GM10266 (cell line): ENCODE measurements at regions not wholly inside any gene's neighbourhood (a gene's known extent, or its start where the extent isn't known, plus 50 kb on each side); places are given as distances from the start of the nearest gene placed in this dataset.

ENCODE experiments used
- DNase-seq: peaks from one replicate; pipeline ENCODE4 v3.0.0; 2012; ENCODE audit errors: extremely low spot score
- TF ChIP-seq, protein P1 (sequence below): IDR thresholded peaks from 2 replicates; pipeline ENCODE4 v1.5.1; 2012; ENCODE audit warnings: mild to moderate bottlenecking, low read depth; ENCODE audit not compliant: control insufficient read depth, insufficient read depth; ENCODE audit errors: missing control alignments

- no peak for DNase-seq
- TF ChIP-seq, protein P1, sequence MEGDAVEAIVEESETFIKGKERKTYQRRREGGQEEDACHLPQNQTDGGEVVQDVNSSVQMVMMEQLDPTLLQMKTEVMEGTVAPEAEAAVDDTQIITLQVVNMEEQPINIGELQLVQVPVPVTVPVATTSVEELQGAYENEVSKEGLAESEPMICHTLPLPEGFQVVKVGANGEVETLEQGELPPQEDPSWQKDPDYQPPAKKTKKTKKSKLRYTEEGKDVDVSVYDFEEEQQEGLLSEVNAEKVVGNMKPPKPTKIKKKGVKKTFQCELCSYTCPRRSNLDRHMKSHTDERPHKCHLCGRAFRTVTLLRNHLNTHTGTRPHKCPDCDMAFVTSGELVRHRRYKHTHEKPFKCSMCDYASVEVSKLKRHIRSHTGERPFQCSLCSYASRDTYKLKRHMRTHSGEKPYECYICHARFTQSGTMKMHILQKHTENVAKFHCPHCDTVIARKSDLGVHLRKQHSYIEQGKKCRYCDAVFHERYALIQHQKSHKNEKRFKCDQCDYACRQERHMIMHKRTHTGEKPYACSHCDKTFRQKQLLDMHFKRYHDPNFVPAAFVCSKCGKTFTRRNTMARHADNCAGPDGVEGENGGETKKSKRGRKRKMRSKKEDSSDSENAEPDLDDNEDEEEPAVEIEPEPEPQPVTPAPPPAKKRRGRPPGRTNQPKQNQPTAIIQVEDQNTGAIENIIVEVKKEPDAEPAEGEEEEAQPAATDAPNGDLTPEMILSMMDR: no peak
Measured at GRCh38 chr10:118912961-118913600, 116.4 kb upstream of the NANOS1 start.

- TF ChIP-seq, protein P1: no peak
- no peak for DNase-seq
Measured at GRCh38 chr10:118913825-118914224, 115.7 kb upstream of the NANOS1 start.

DNA sequence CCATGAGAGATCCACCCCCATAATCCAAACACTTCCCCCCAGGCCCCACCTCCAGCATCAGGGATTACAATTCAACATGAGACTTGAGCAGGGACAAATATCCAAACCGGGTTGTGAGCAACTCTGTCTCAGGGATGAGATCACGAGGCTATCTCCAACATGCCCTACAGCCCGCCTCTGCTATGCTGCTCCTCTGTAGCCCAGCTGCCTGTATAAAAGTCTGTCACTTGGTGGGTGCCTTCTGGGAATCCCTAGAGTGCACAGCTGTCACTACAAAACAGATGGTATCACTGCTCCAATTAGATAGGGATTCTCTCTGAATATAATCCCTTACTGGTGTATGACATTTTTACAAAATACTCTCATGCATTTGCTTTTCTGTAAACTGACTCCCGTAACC, 114.9 kb upstream of the NANOS1 start:
- TF ChIP-seq, protein P1: no peak

GRCh38 chr10:118915161-118915560, 114.4 kb upstream of the NANOS1 start:
- TF ChIP-seq, protein P1: no peak
- DNase-seq: no peak

More for the DNA sequence above, 114.9 kb upstream of the NANOS1 start:
- DNase-seq: no peak

- DNase-seq: no peak
- TF ChIP-seq, protein P1: no peak
Measured at GRCh38 chr10:118916777-118917176, 112.7 kb upstream of the NANOS1 start.

GRCh38 chr10:118917701-118918100, 111.8 kb upstream of the NANOS1 start:
- TF ChIP-seq, protein P1: no peak
- DNase-seq: no peak

- TF ChIP-seq, protein P1: no peak
- no peak for DNase-seq
Measured at GRCh38 chr10:118918116-118918515, 111.4 kb upstream of the NANOS1 start.
